Activated CD4-positive, alpha-beta memory T cell treated with anti-CD3 and anti-CD28 coated beads for 36 hours (primary cell): ENCODE measurements at regions not wholly inside any gene's neighbourhood (a gene's known extent, or its start where the extent isn't known, plus 50 kb on each side); places are given as distances from the start of the nearest gene placed in this dataset.
"Not testable (repeated sequence)": the region's sequence is repeated elsewhere in the genome, so short reads cannot be mapped to it uniquely, and the experiment has no call there.

Experiments used
- CTCF ChIA-PET: fragments of 350-600 bp; sonication (Branson Sonifier 250); formaldehyde crosslinking; loops from one replicate; lab custom pipeline; 2021; ENCODE audit warnings: antibody characterized with exemption, inconsistent platforms; lab: Charles Lee
- POLR2A ChIA-PET: fragments of 350-600 bp; sonication (Branson Sonifier 250); formaldehyde crosslinking; loops from one replicate; lab custom pipeline; 2021; ENCODE audit warnings: antibody characterized with exemption; lab: Charles Lee
- DNase-seq: peaks from one replicate; pipeline ENCODE4 v3.0.0-alpha.2; 2020
- H3K27ac Mint-ChIP-seq: one replicate; pipeline ENCODE4 v1.8.0; 2021; ENCODE audit warnings: mixed read lengths
- H3K27me3 Mint-ChIP-seq: one replicate; pipeline ENCODE4 v1.8.0; 2021; ENCODE audit warnings: mixed read lengths
- H3K36me3 Mint-ChIP-seq: one replicate; pipeline ENCODE4 v1.8.0; 2021; ENCODE audit warnings: mixed read lengths
- H3K4me1 Mint-ChIP-seq: one replicate; pipeline ENCODE4 v1.8.0; 2021; ENCODE audit warnings: low read depth, mixed read lengths
- H3K4me3 Mint-ChIP-seq: one replicate; pipeline ENCODE4 v1.8.0; 2021; ENCODE audit warnings: mild to moderate bottlenecking, mixed read lengths
- H3K9me3 Mint-ChIP-seq: one replicate; pipeline ENCODE4 v1.8.0; 2021; ENCODE audit warnings: mixed read lengths
- intact Hi-C: fragments of 100-400 bp; cut with micrococcal nuclease; formaldehyde crosslinking; loops from one replicate; pipeline ENCODE4 v1.15.1; 2023

- DNase-seq, intact Hi-C loops, H3K4me3 Mint-ChIP-seq, POLR2A ChIA-PET, H3K4me1 Mint-ChIP-seq, H3K27me3 Mint-ChIP-seq, CTCF ChIA-PET, H3K9me3 Mint-ChIP-seq, H3K36me3 Mint-ChIP-seq, H3K27ac Mint-ChIP-seq: not testable (repeated sequence)
Observed at GRCh38 chrX:71822314-71822713, 59.2 kb downstream of the CXorf49B start.

GRCh38 chrX:71823391-71824057 lies 60.4 kb downstream of the CXorf49B start:
- Mint-ChIP-seq H3K36me3 (no peaks in the 10 kb centered on the region), H3K4me1 (no peaks in the 10 kb centered on the region), H3K27ac (no peak overlapping the region), H3K27me3 (peaks cover 9% of the 10 kb centered on the region), H3K9me3 (no peaks in the 10 kb centered on the region), H3K4me3 (no peak overlapping the region)
- CTCF ChIA-PET = no interaction called here
- DNase-seq = no peak
- intact Hi-C loops = no loop called here
- POLR2A ChIA-PET = no interaction called here

- peaks cover 10% of the 10 kb centered on the region for H3K9me3 Mint-ChIP-seq
- H3K27me3 Mint-ChIP-seq = peaks cover 5% of the 10 kb centered on the region
- intact Hi-C loops = no loop called here
- DNase-seq = no peak
- no peak overlapping the region for H3K27ac Mint-ChIP-seq
- ChIA-PET POLR2A (no interaction called here), CTCF (no interaction called here)
- no peak overlapping the region for H3K4me3 Mint-ChIP-seq
- no peaks in the 10 kb centered on the region for H3K4me1 Mint-ChIP-seq
- no peaks in the 10 kb centered on the region for H3K36me3 Mint-ChIP-seq
Observed at GRCh38 chrX:71828086-71828485, 64.9 kb downstream of the CXorf49B start.

- H3K4me3 Mint-ChIP-seq, H3K27me3 Mint-ChIP-seq, DNase-seq, H3K27ac Mint-ChIP-seq, H3K36me3 Mint-ChIP-seq, H3K9me3 Mint-ChIP-seq, intact Hi-C loops, H3K4me1 Mint-ChIP-seq, CTCF ChIA-PET, POLR2A ChIA-PET: not testable (repeated sequence)
Observed at GRCh38 chrX:71838092-71838491, 72.6 kb upstream of the NHSL2 start.

- ChIA-PET CTCF (no interaction called here), POLR2A (no interaction called here)
- Mint-ChIP-seq H3K27me3 (peaks cover 4% of the 10 kb centered on the region), H3K9me3 (no peaks in the 10 kb centered on the region), H3K27ac (no peak overlapping the region), H3K4me1 (no peaks in the 10 kb centered on the region), H3K4me3 (no peak overlapping the region), H3K36me3 (no peaks in the 10 kb centered on the region)
- intact Hi-C loops = no loop called here
- no peak for DNase-seq
Observed at GRCh38 chrX:71846429-71846828, 64.2 kb upstream of the NHSL2 start.

- no peaks in the 10 kb centered on the region for H3K4me1 Mint-ChIP-seq
- H3K27me3 Mint-ChIP-seq = peaks cover 7% of the 10 kb centered on the region
- no peak overlapping the region for H3K4me3 Mint-ChIP-seq
- ChIA-PET POLR2A (no interaction called here), CTCF (no interaction called here)
- no peak for DNase-seq
- H3K27ac Mint-ChIP-seq = no peak overlapping the region
- no peaks in the 10 kb centered on the region for H3K9me3 Mint-ChIP-seq
- intact Hi-C loops = no loop called here
- H3K36me3 Mint-ChIP-seq = no peaks in the 10 kb centered on the region
Observed at GRCh38 chrX:71852182-71852581, 58.5 kb upstream of the NHSL2 start.

- peak; percentile 31 for DNase-seq
- no peaks in the 10 kb centered on the region for H3K9me3 Mint-ChIP-seq
- intact Hi-C loops = loop anchor here (1.0 kb wide), 1 partner anchor 189 kb away; no protein-coding TSS in a partner anchor
- ChIA-PET POLR2A (no interaction called here), CTCF (interaction anchor here (0.6 to 1.7 kb wide), 11 partner anchors 11 to 274 kb away, joined by 3 to 20 read pairs (median 3); no protein-coding TSS in a partner anchor)
- no peaks in the 10 kb centered on the region for H3K4me1 Mint-ChIP-seq
- no peak overlapping the region for H3K4me3 Mint-ChIP-seq
- no peaks in the 10 kb centered on the region for H3K36me3 Mint-ChIP-seq
- H3K27ac Mint-ChIP-seq = no peak overlapping the region
- peaks cover 12% of the 10 kb centered on the region for H3K27me3 Mint-ChIP-seq
Observed at GRCh38 chrX:71859637-71860036, 51.0 kb upstream of the NHSL2 start.
